Embryonic facial prominence (tissue), 1 donor: ENCODE measurements at regions not wholly inside any gene's neighbourhood (a gene's known extent, or its start where the extent isn't known, plus 50 kb on each side); places are given as distances from the start of the nearest gene placed in this dataset.

Experiments used
- DNase-seq: peaks from one replicate; pipeline ENCODE4 v3.0.0-alpha.2; 2016; ENCODE audit errors: extremely low spot score

GRCh38 chr11:119474682-119475596, 52.0 kb upstream of the THY1 start:
- peak; percentile 57 for DNase-seq

DNA sequence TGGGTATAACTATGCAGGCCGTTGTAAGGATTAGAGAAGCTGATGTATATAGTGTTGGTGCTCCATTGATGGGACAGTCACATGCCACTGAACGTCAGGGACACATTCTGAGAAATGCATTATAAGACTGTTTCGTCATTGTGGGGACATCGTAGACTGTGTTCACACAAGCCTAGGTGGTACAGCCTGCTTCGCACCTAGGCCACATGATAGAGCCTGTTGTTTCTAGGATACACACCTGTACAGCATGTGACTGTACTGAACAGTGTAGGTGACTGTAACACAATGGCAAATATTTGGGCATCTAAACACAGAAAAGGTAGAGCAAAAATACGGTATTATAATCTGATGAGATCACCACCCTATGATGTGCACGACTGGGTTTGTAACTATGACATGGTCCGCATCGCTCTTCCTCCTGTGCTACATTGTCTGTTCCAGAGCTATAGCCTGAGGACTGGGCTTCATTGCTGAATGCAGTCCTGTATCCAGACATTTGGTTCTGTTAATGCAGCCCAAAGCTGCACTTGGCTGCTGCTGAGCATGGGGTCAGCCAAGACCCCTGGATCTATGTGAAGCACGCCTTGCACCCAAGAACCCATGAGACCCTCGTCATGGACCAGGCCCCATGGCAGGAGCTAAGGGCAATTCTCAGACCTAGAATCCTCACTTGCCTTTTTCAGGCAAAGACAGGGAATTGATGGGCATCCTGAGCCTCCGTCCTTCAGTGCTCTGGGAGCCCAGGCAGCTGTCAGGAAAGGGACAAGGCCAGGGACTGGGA, 51.1 kb upstream of the THY1 start:
- DNase-seq = no peak

DNA sequence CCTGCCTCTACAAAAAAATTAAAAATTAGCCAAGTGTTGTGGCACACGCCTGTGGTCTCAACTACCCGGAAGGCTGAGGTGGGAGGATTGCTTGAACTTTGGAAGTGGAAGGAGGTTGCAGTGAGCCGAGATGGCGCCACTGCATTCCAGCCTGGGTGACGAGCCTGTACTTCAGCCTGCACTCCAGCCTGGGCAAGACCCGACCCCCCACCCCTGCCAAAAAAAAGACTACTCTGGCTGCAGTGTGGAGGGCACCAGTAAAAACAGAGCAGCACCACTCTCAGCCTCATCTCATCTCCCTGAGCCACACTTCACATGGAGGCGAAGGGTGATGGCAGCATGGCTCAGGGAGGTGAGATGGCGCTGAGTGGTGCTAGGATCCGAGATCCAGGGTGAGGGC, 50.3 kb upstream of the THY1 start:
- DNase-seq = no peak

GRCh38 chr11:119472856-119473222, 49.9 kb upstream of the THY1 start:
- no peak for DNase-seq
